Heart left ventricle (tissue), 16 donors: ENCODE measurements at regions not wholly inside any gene's neighbourhood (a gene's known extent, or its start where the extent isn't known, plus 50 kb on each side); places are given as distances from the start of the nearest gene placed in this dataset.
A peak's percentile ranks its signal among the peaks of the same experiment; 100 is the strongest.

Experiments used
- ATAC-seq, 4 donors: fragments of 200-7000 bp; cut with Tn5 transposase; one replicate each; pipeline ENCODE4 v1.9.1; 2020 to 2022; ENCODE audit warnings: moderate library complexity in 4 of 4, mild to moderate bottlenecking in 3 of 4, moderate number of reproducible peaks in 1 of 4
- DNase-seq, 5 donors: peaks; one replicate each; pipeline ENCODE4 v3.0.0-alpha.2; 2020
- H3K27ac ChIP-seq, 12 donors: fragments of 200-600 bp; sonication (generic) in 4 of 12; one replicate each; pipeline versions ENCODE4 v1.5.0 to v1.8.0; 2016 to 2022; ENCODE audit warnings: mild to moderate bottlenecking in 2 of 12
- H3K27me3 ChIP-seq, 9 donors: fragments of 200-600 bp; sonication (generic) in 2 of 9; one replicate each; pipeline versions ENCODE4 v1.5.1 to v1.8.0; 2016 to 2022; ENCODE audit warnings: mild to moderate bottlenecking in 3 of 9
- H3K36me3 ChIP-seq, 9 donors: fragments of 200-600 bp; sonication (generic) in 2 of 9; one replicate each; pipeline versions ENCODE4 v1.5.0 to v1.8.0; 2018 to 2022; ENCODE audit warnings: mild to moderate bottlenecking in 2 of 9
- H3K4me1 ChIP-seq, 12 donors: fragments of 200-600 bp; sonication (generic) in 4 of 12; one replicate each; pipeline versions ENCODE4 v1.5.0 to v1.8.0; 2016 to 2022; ENCODE audit warnings: mild to moderate bottlenecking in 3 of 12
- H3K4me3 ChIP-seq, 12 donors: fragments of 200-600 bp; sonication (generic) in 4 of 12; one replicate each; pipeline versions ENCODE4 v1.5.0 to v1.8.0; 2017 to 2022; ENCODE audit warnings: mild to moderate bottlenecking in 9 of 12, moderate library complexity in 4 of 12
- H3K9me3 ChIP-seq, 12 donors: fragments of 200-600 bp; sonication (generic) in 4 of 12; one replicate each; pipeline versions ENCODE4 v1.5.0 to v1.8.0; 2016 to 2022; ENCODE audit warnings: mild to moderate bottlenecking in 1 of 12
- CTCF ChIP-seq, 12 donors: fragments of 200-600 bp; sonication (generic) in 4 of 12; IDR thresholded peaks; one replicate each; pipeline versions ENCODE4 v1.5.0 to v1.8.0; 2018 to 2022; ENCODE audit warnings: antibody characterized with exemption in 12 of 12, mild to moderate bottlenecking in 5 of 12
- POLR2A ChIP-seq, 2 donors: fragments of 450-650 bp; IDR thresholded peaks; one replicate each; pipeline ENCODE4 v1.6.1; 2017; ENCODE audit warnings: antibody characterized with exemption in 2 of 2, mild to moderate bottlenecking in 2 of 2, moderate library complexity in 2 of 2
- WGBS, 4 donors: extraction: QIAGEN DNeasy Blood & Tissue Kit in 2 of 4; methylation state at CpG; one replicate each; pipeline versions ENCODE4 v1.1.5 to v1.1.7; 2013 to 2018; 5-methylcytosine and 5-hydroxymethylcytosine counted together
- intact Hi-C, 10 donors: fragments of 100-400 bp; cut with DNase I; formaldehyde crosslinking; loops; one replicate each; pipeline versions ENCODE4 v1.11.1 to v1.14.2; 2022
- donor health status: ischemic (EF 13 %, LVEDD 7.1; RV severe dilation, severe dysfunction).
- donor health status: healthy with polysubstance abuse.
- donor health status: DM: no; HTN: yes; CAD: no.
- donor health status: DM: no; HTN: no; CAD: no.
- donor health status: ischemic (EF 25% LVEDD 6.9; RV normal size, moderate dysfunction).
- donor health status: ischemic (EF 25% LVEDD 5.7; RV mildly dilated, moderate dysfunction).
- donor health status: healthy.
- donor health status: DM: yes; HTN: yes; CAD: no.
- donor health status: ischemic (EF 35%, LVEDD 5.7; RV mildly dilated, moderate dysfunction).
- donor health status: nonischemic (EF 11% LVEDD 7.7; RV severe dilation, severe dysfunction).
- donor health status: DM: yes; HTN: yes; CAD: no.
- donor health status: PGD.
- donor health status: ischemic (EF 29% LVEDD 5.4; RV normal size, mild dysfunction).
- donor health status: nonischemic (EF 23%, LVEDD 6.1; RV moderate dilation, normal function).

- 79 to 84% (median 81%) methylated on average over 4 of the region's 4 CpGs for WGBS, 4 donors
- ATAC-seq (peak; percentile 57 to 70 (median 59)), DNase-seq (no peak)
- no peaks in the 10 kb centered on the region for H3K36me3 ChIP-seq
- H3K4me1 ChIP-seq, result peaks cover 0 to 39% (median 11%) of the 10 kb centered on the region in 12 donors
- H3K4me3 ChIP-seq, result no peak overlapping the region
- no peak for TF ChIP-seq POLR2A (IDR thresholded peaks at IDR 0.05)
- no peak for TF ChIP-seq CTCF (IDR thresholded peaks at IDR 0.05)
- H3K27ac ChIP-seq, result peak overlapping the region in 10 of 12 donors; percentile 30 to 80 (median 66)
- H3K9me3 ChIP-seq, result no peaks in the 10 kb centered on the region
- intact Hi-C loops, result loop anchor here in 9 of 10 donors (5.0 to 10.0 kb wide), 7 partner anchors 45 to 185 kb away; partner anchors contain the start of genes CAV2 (in 4 of the 9) and CAV1 (in 2 of the 9)
- no peaks in the 10 kb centered on the region for H3K27me3 ChIP-seq
Observed at GRCh38 chr7:116449441-116449840, 50.1 kb upstream of the CAV2 start.
